Stomach (tissue), 4 donors: ENCODE measurements at regions not wholly inside any gene's neighbourhood (a gene's known extent, or its start where the extent isn't known, plus 50 kb on each side); places are given as distances from the start of the nearest gene placed in this dataset.

Source experiments
- CTCF ChIP-seq, 7 experiments: fragments of 450-650 bp in 4 of 7; fragments of 200-600 bp in 3 of 7; sonication (generic) in 3 of 7; IDR thresholded peaks; one replicate each; pipeline ENCODE4 v1.5.1; 2016 to 2019; ENCODE audit warnings: antibody characterized with exemption in 7 of 7, control low read depth in 2 of 7, mild to moderate bottlenecking in 1 of 7
- EP300 ChIP-seq: sonication (generic); formaldehyde crosslinking; IDR thresholded peaks from one replicate; pipeline ENCODE4 v1.6.1; 2017; ENCODE audit warnings: antibody characterized with exemption
- POLR2A ChIP-seq, 4 donors: fragments of 450-650 bp; IDR thresholded peaks; one replicate each; pipeline ENCODE4 v1.6.1; 2016; ENCODE audit warnings: antibody characterized with exemption in 4 of 4, control low read depth in 2 of 4, mild to moderate bottlenecking in 1 of 4, moderate library complexity in 1 of 4

- TF ChIP-seq CTCF (IDR thresholded peaks at IDR 0.05) (no peak), POLR2A (IDR thresholded peaks at IDR 0.05) (no peak), EP300 (no peak)
Measured at GRCh38 chr3:153951276-153951675, 169.9 kb upstream of the ARHGEF26 start.
